NCI-H1417 treated with DMSO at 0.1 percent for 48 hours (cell line): ENCODE measurements at regions not wholly inside any gene's neighbourhood (a gene's known extent, or its start where the extent isn't known, plus 50 kb on each side); places are given as distances from the start of the nearest gene placed in this dataset.
A peak's percentile ranks its signal among the peaks of the same experiment; 100 is the strongest.

Experiments
- DNase-seq: peaks from one replicate; lab custom pipeline; 2025; lab: John Stamatoyannopoulos, UW

GRCh38 chr3:194536871-194537637 is 50.3 kb upstream of the ATP13A3 start:
- peak; percentile 25 for DNase-seq
